ENCODE measurements at regions not wholly inside any gene's neighbourhood (a gene's known extent, or its start where the extent isn't known, plus 50 kb on each side); places are given as distances from the start of the nearest gene placed in this dataset.

- Histone ChIP-seq H2BK5ac (ENCODE audit: low read depth, low read length, poor library complexity, severe bottlenecking) (no peak overlapping the region), H3K79me1 (ENCODE audit: low read depth in 1 of 2, low read length in 2 of 2) (no peaks in the 10 kb centered on the region), H3K9me3 (ENCODE audit: control insufficient read depth, insufficient read depth, low read length) (peaks cover 16% of the 10 kb centered on the region; the same call in 1 of the 2 replicates), H2AK9ac (replicated peaks; ENCODE audit: low read depth, low read length, poor library complexity) (no peak overlapping the region), H3K18ac (ENCODE audit: low read depth, low read length) (no peak overlapping the region), H3K14ac (replicated peaks; ENCODE audit: low read depth, low read length) (no peak overlapping the region), H3K27ac (ENCODE audit: insufficient read depth, low read length) (no peak overlapping the region), H3K9ac (ENCODE audit: low read depth, low read length) (no peak overlapping the region), H4K91ac (ENCODE audit: insufficient read depth, low read depth, low read length) (no peak overlapping the region), H3K4ac (ENCODE audit: low read depth, low read length) (no peak overlapping the region), H4K8ac (ENCODE audit: low read depth in 2 of 2, low read length in 2 of 2) (no peak overlapping the region), H3K4me1 (ENCODE audit: control insufficient read depth, insufficient read depth, low read length) (no peaks in the 10 kb centered on the region), H4K5ac (ENCODE audit: low read depth, low read length) (no peak overlapping the region), H3K56ac (ENCODE audit: extremely low read depth, insufficient read depth, low read length) (no peak overlapping the region), H2BK15ac (ENCODE audit: low read depth, low read length) (no peak overlapping the region), H3K9me1 (ENCODE audit: insufficient read depth, low read length) (no peaks in the 10 kb centered on the region), H2BK120ac (ENCODE audit: low read depth, low read length) (no peak overlapping the region), H3K4me3 (ENCODE audit: insufficient read depth, low read depth, low read length) (no peak overlapping the region), H3K4me2 (ENCODE audit: low read depth, low read length) (no peak overlapping the region), H4K20me1 (ENCODE audit: insufficient read depth, low read length) (no peaks in the 10 kb centered on the region), H3K27me3 (ENCODE audit: control insufficient read depth, insufficient read depth, low read length) (no peaks in the 10 kb centered on the region), H3K36me3 (ENCODE audit: control insufficient read depth, insufficient read depth, low read length) (no peaks in the 10 kb centered on the region), H2AFZ (replicated peaks; ENCODE audit: low read length, poor library complexity) (no peak overlapping the region), H2BK20ac (ENCODE audit: low read depth, low read length) (no peak overlapping the region), H2AK5ac (ENCODE audit: low read depth, low read length) (no peak overlapping the region), H3K23ac (ENCODE audit: low read depth, low read length) (no peak overlapping the region)
- in situ Hi-C loops (cut with MboI; ENCODE audit: low sequenced_read_pairs), result no loop called here
- CTCF ChIA-PET, result no interaction called here
- WGBS, 2 experiments (ENCODE audit: extremely low coverage in 2 of 2, insufficient read length in 1 of 2), result 38% methylated on average over 2 of the region's 7 CpGs; no CpG with 5 or more reads in 1 of the 2 experiments
- BruUV-seq (replicated peaks), result no TSS peak
- DNase-seq (no peak), ATAC-seq (ENCODE audit: low read depth) (no peak)
- POLR2A ChIA-PET (ENCODE audit: unreplicated experiment), result no interaction called here
- TF ChIP-seq CTCF (conservative IDR thresholded peaks at IDR 0.05; ENCODE audit: low read depth, low read length), result no peak
- TF ChIP-seq CHD1 (IDR thresholded peaks at IDR 0.05; ENCODE audit: low read depth, low read length), result no peak
- no peak for TF ChIP-seq MAFK (IDR thresholded peaks at IDR 0.05; ENCODE audit: low read depth, low read length)
- TF ChIP-seq MXI1 (IDR thresholded peaks at IDR 0.05; ENCODE audit: borderline replicate concordance, low read depth, low read length), result no peak
- no peak for TF ChIP-seq MAZ (IDR thresholded peaks at IDR 0.05; ENCODE audit: borderline replicate concordance, low read depth, low read length)
- TF ChIP-seq RAD21 (IDR thresholded peaks at IDR 0.05; ENCODE audit: low read length), result no peak
- no peak for TF ChIP-seq NFE2L2 (IDR thresholded peaks at IDR 0.05; ENCODE audit: low read depth, low read length)
- no peak for TF ChIP-seq POLR2A (IDR thresholded peaks at IDR 0.05; ENCODE audit: low read depth, low read length)
- TF ChIP-seq RCOR1 (IDR thresholded peaks at IDR 0.05; ENCODE audit: insufficient replicate concordance, low read length), result no peak
- no peak for TF ChIP-seq BHLHE40 (IDR thresholded peaks at IDR 0.05; ENCODE audit: low read depth, low read length)
- TF ChIP-seq RFX5 (IDR thresholded peaks at IDR 0.05; ENCODE audit: low read depth, low read length), result no peak
- TF ChIP-seq SMC3 (IDR thresholded peaks at IDR 0.05; ENCODE audit: low read depth, low read length), result no peak
- TF ChIP-seq FOS (IDR thresholded peaks at IDR 0.05; ENCODE audit: low read depth, low read length), result no peak
- no peak for TF ChIP-seq ELK1 (IDR thresholded peaks at IDR 0.05; ENCODE audit: borderline replicate concordance, low read depth, low read length)
- no peak for TF ChIP-seq USF2 (IDR thresholded peaks at IDR 0.05; ENCODE audit: low read depth, low read length)
- TF ChIP-seq CEBPB (IDR thresholded peaks at IDR 0.05; ENCODE audit: low read depth, low read length), result no peak
- intact Hi-C loops (cut with micrococcal nuclease), result no loop called here
- dilution Hi-C loops (cut with HindIII; ENCODE audit: low sequenced_read_pairs, unreplicated experiment), result no loop called here
These were observed 930.3 kb downstream of the QKI start for GRCh38 chr6:164344801-164345291.

All from IMR-90 (cell line).